Keratinocyte (primary cell): ENCODE measurements at regions not wholly inside any gene's neighbourhood (a gene's known extent, or its start where the extent isn't known, plus 50 kb on each side); places are given as distances from the start of the nearest gene placed in this dataset.

Experiments used
- DNase-seq: peaks from one replicate; pipeline ENCODE4 v3.0.0-alpha.2; 2011; ENCODE audit warnings: low read depth, missing footprints, low spot score
- FAIRE-seq: peaks from 2 replicates; lab custom pipeline; 2011; peaks lifted over from hg19 to GRCh38; lab: Jason Lieb, UNC
- H2AFZ ChIP-seq: 2 replicates; pipeline ENCODE4 v1.6.0; 2012; ENCODE audit warnings: low read length, control low read depth, inconsistent platforms; ENCODE audit not compliant: control insufficient read depth
- H3K27ac ChIP-seq: 2 replicates; pipeline ENCODE4 v1.5.1; 2011; ENCODE audit warnings: low read length; ENCODE audit not compliant: control insufficient read depth, insufficient read depth
- H3K27me3 ChIP-seq: 3 replicates; pipeline ENCODE4 v1.6.0; 2011; ENCODE audit warnings: low read length; ENCODE audit not compliant: control insufficient read depth, insufficient read depth; ENCODE audit errors: extremely low read depth
- H3K36me3 ChIP-seq, 2 experiments: 2 replicates in 1 of 2; 3 replicates in 1 of 2; pipeline ENCODE4 v1.5.1; 2011; ENCODE audit warnings: low read length in 2 of 2, mild to moderate bottlenecking in 1 of 2; ENCODE audit not compliant: control insufficient read depth in 2 of 2, insufficient read depth in 2 of 2; ENCODE audit errors: extremely low read depth in 1 of 2
- H3K4me1 ChIP-seq: 3 replicates; pipeline ENCODE4 v1.5.1; 2011; ENCODE audit warnings: low read length; ENCODE audit not compliant: control insufficient read depth, insufficient read depth; ENCODE audit errors: extremely low read depth
- H3K4me2 ChIP-seq: 3 replicates; pipeline ENCODE4 v1.6.0; 2011; ENCODE audit warnings: low read depth, low read length; ENCODE audit not compliant: control insufficient read depth, insufficient read depth; ENCODE audit errors: extremely low read depth
- H3K4me3 ChIP-seq, 3 experiments: fragments of 200-600 bp in 1 of 3; sonication (generic) in 1 of 3; 2 replicates in 2 of 3; 3 replicates in 1 of 3; pipeline ENCODE4 v1.5.1; 2011 to 2016; ENCODE audit warnings: low read length in 3 of 3, mild to moderate bottlenecking in 3 of 3, control low read depth in 2 of 3, inconsistent platforms in 1 of 3, low read depth in 1 of 3, mixed read lengths in 1 of 3, mixed run types in 1 of 3, moderate library complexity in 1 of 3; ENCODE audit not compliant: control insufficient read depth in 2 of 3, insufficient read depth in 2 of 3; ENCODE audit errors: extremely low read depth in 1 of 3
- H3K79me2 ChIP-seq: 2 replicates; pipeline ENCODE4 v1.6.0; 2012; ENCODE audit warnings: low read length; ENCODE audit not compliant: control insufficient read depth, insufficient read depth
- H3K9ac ChIP-seq: 3 replicates; pipeline ENCODE4 v1.6.0; 2011; ENCODE audit warnings: low read length; ENCODE audit not compliant: control insufficient read depth, insufficient read depth; ENCODE audit errors: extremely low read depth
- H3K9me1 ChIP-seq: 3 replicates; pipeline ENCODE4 v1.6.0; 2011; ENCODE audit warnings: low read length; ENCODE audit not compliant: control insufficient read depth, insufficient read depth; ENCODE audit errors: extremely low read depth
- H3K9me3 ChIP-seq: 2 replicates; pipeline ENCODE4 v1.5.1; 2012; ENCODE audit warnings: low read depth, low read length; ENCODE audit not compliant: control insufficient read depth
- H4K20me1 ChIP-seq: 3 replicates; pipeline ENCODE4 v1.6.0; 2011; ENCODE audit warnings: low read length; ENCODE audit not compliant: control insufficient read depth, insufficient read depth; ENCODE audit errors: extremely low read depth
- CTCF ChIP-seq, 3 experiments: IDR thresholded peaks in 1 of 3; conservative IDR thresholded peaks in 1 of 3; optimal IDR thresholded peaks in 1 of 3; 2 replicates in 2 of 3; 3 replicates in 1 of 3; pipeline versions ENCODE3 to v1.5.1; 2011; ENCODE audit warnings: low read length in 3 of 3, mild to moderate bottlenecking in 3 of 3, moderate library complexity in 2 of 3, control low read depth in 1 of 3, inconsistent platforms in 1 of 3; ENCODE audit not compliant: insufficient read depth in 2 of 3; ENCODE audit errors: extremely low read depth in 1 of 3
- EZH2 ChIP-seq: IDR thresholded peaks from one replicate; pipeline ENCODE4 v1.6.1; 2012; ENCODE audit warnings: inconsistent platforms, mild to moderate bottlenecking, low read length, moderate library complexity
- dilution Hi-C: fragments of 300-500 bp; cut with MboI; formaldehyde crosslinking; loops from one replicate; pipeline ENCODE4 v1.7.0; 2020; ENCODE audit warnings: low sequenced_read_pairs; ENCODE audit not compliant: extremely low pct_ligation_motif_present

- FAIRE-seq (no peak), DNase-seq (no peak)
- H3K27me3 ChIP-seq, result no peaks in the 10 kb centered on the region
- H3K4me1 ChIP-seq, result no peaks in the 10 kb centered on the region
- no peaks in the 10 kb centered on the region for H3K9me3 ChIP-seq
- H3K9ac ChIP-seq, result no peak overlapping the region
- no peak overlapping the region for H3K4me2 ChIP-seq
- no peaks in the 10 kb centered on the region for H3K36me3 ChIP-seq
- TF ChIP-seq CTCF (optimal IDR thresholded peaks at IDR 0.05 in 1 of 3, IDR thresholded peaks at IDR 0.05 in 1 of 3, conservative IDR thresholded peaks at IDR 0.05 in 1 of 3; ENCODE audit: extremely low read depth in 1 of 3, insufficient read depth in 2 of 3, low read length in 3 of 3) (no peak), EZH2 (no peak)
- H3K79me2 ChIP-seq, result no peaks in the 10 kb centered on the region
- dilution Hi-C loops, result no loop called here
- no peak overlapping the region for H3K4me3 ChIP-seq
- no peak overlapping the region for H3K27ac ChIP-seq
- H3K9me1 ChIP-seq, result no peaks in the 10 kb centered on the region
- no peak overlapping the region for H2AFZ ChIP-seq
- H4K20me1 ChIP-seq, result no peaks in the 10 kb centered on the region
Measured at GRCh38 chr9:78898234-78898633, 601.3 kb downstream of the PSAT1 start.

- DNase-seq (no peak), FAIRE-seq (no peak)
- Histone ChIP-seq H4K20me1 (no peaks in the 10 kb centered on the region), H3K79me2 (no peaks in the 10 kb centered on the region), H2AFZ (no peak overlapping the region), H3K4me1 (peaks cover 3% of the 10 kb centered on the region), H3K9ac (no peak overlapping the region), H3K9me3 (no peaks in the 10 kb centered on the region), H3K27me3 (no peaks in the 10 kb centered on the region), H3K36me3 (no peaks in the 10 kb centered on the region), H3K27ac (no peak overlapping the region), H3K4me2 (no peak overlapping the region), H3K9me1 (no peaks in the 10 kb centered on the region), H3K4me3 (no peak overlapping the region)
- no peak for TF ChIP-seq CTCF (optimal IDR thresholded peaks at IDR 0.05 in 1 of 3, IDR thresholded peaks at IDR 0.05 in 1 of 3, conservative IDR thresholded peaks at IDR 0.05 in 1 of 3; ENCODE audit: extremely low read depth in 1 of 3, insufficient read depth in 2 of 3, low read length in 3 of 3)
- no peak for TF ChIP-seq EZH2
- dilution Hi-C loops, result no loop called here
Measured at GRCh38 chr9:78899006-78899405, 602.1 kb downstream of the PSAT1 start.
